ENCODE measurements at regions not wholly inside any gene's neighbourhood (a gene's known extent, or its start where the extent isn't known, plus 50 kb on each side); places are given as distances from the start of the nearest gene placed in this dataset.

DNA sequence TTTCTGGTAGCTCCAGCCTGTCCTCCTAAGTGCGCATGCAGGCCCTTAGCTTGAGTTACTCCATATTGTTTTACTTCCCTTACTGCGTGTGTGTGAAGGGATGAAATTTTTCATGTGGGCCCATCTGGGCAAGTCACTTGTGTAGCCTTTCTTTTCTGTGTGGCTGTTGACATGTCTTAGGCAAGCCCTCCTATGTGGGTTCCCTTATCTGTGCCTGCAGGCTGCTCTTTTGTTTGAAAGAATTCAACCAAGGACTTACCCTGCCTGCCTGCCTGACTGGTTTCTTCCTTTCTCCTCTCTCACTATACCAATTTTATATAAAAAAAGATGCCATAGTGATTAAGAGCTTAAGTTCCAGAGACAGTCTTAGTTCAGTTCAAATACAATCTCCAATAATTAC, 249.3 kb downstream of the ATG4C start:
- FAIRE-seq (no peak), DNase-seq (ENCODE audit: insufficient read length, low spot score) (no peak)

- no peak for FAIRE-seq
- DNase-seq (ENCODE audit: insufficient read length, low spot score): no peak
Observed at GRCh38 chr1:63034256-63034655, 250.3 kb downstream of the ATG4C start.

DNA sequence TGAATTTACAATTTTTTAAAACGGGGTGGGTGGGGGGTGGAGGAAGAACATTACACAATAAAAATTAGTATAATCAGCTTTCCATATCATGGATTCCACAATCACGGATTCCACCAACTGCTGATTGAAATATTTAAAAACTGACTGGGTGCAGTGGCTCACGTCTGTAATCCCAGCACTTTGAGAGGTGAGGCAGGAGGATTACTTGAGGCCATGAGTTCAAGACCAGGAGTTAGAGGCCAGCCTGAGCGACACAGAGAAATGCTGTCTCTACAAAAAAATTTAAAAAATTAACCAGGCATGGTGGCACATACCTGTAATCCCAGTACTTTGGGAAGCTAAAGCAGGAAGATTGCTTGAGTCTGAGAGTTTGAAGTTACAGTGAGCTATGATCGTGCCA, 254.7 kb downstream of the ATG4C start:
- no peak for DNase-seq (ENCODE audit: insufficient read length, low spot score)
- no peak for FAIRE-seq

DNA sequence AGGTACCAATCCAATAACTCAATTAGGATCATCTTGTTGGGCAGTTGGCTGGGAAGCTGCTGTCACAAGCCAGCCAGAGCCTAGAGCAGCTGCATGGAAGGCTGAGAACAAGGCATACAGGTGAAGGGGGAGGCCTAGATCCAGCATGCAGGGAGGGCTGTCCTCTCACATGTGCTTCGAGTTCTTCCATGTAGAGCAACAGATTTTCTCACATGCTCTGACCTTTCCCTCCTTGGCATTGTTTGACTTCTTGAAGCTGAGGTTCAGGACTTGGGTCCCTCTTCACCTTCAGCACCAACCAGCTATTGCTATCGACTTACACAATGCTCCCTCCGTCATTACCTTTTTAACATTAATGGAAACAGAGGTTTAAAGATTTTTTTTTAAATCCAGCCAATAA, 257.7 kb downstream of the ATG4C start:
- FAIRE-seq (no peak), DNase-seq (ENCODE audit: insufficient read length, low spot score) (no peak)

- DNase-seq (ENCODE audit: insufficient read length, low spot score) (no peak), FAIRE-seq (no peak)
Observed at GRCh38 chr1:63042278-63042677, 258.3 kb downstream of the ATG4C start.

GRCh38 chr1:63046539-63046938, 262.6 kb downstream of the ATG4C start:
- DNase-seq (ENCODE audit: insufficient read length, low spot score): no peak
- FAIRE-seq: no peak

DNA sequence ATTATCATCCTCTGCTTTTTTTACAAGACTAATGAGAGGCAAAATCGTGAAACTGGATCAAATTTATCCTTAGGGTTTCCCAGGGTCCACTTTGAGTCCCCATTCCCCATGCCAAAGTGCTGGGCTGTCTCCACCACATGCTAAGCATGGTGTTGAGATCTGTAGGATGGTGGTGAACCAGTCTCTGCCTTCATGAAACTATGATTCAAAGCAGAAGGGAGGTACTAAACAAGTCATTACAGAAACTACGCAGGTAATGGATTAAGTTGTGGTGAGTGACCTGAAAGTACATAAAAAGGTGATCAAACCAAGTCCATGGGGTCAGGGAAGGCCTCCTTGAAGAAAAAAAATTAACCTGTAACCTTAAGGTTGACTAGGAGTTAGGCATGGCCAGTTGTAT, 265.2 kb downstream of the ATG4C start:
- FAIRE-seq: no peak

DNA sequence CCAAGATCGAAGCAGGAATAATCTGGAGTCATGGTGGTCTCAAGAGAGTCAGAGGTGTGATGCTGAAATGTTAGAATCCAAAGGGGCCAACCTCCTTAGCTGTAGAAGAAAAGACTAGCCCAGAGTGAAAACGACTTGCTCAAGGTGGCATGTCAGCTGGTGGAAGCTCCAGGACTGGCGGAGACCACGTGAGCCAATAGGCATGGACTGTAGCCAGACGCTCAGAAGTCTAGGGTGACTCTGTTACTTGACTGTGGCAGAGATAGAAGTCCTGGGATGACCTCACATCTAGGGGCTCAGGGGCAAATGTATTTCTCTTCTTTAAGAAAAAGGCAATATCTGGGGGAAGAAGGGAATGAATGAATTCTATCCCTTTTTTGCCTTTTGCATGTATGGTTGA, 267.4 kb downstream of the ATG4C start:
- FAIRE-seq: no peak
- no peak for DNase-seq (ENCODE audit: insufficient read length, low spot score)

More for the DNA sequence above, 265.2 kb downstream of the ATG4C start:
- no peak for DNase-seq (ENCODE audit: insufficient read length, low spot score)

GRCh38 chr1:63051886-63052285, 268.0 kb downstream of the ATG4C start:
- no peak for DNase-seq (ENCODE audit: insufficient read length, low spot score)
- no peak for FAIRE-seq

DNA sequence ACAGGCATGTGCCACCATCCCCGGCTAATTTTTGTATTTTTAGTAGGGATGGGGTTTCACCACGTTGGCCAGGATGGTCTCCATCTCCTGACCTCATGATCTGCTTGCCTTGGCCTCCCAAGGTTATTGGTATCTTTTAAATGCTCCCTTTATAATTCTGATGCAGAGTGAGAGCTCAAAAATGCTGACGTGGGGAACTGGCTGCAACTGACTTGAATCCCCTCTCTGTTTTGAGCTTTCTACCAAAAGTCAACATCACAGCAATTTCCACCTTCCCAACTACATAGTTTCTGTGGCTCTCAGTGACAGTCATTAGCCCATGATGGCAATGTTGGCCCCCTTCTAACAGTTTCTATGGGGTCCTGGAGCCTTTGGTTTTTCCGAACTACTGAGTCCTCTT, 268.2 kb upstream of the FOXD3 start:
- no peak for DNase-seq (ENCODE audit: insufficient read length, low spot score)
- no peak for FAIRE-seq

- FAIRE-seq (no peak), DNase-seq (ENCODE audit: insufficient read length, low spot score) (no peak)
Observed at GRCh38 chr1:63063367-63063766, 259.0 kb upstream of the FOXD3 start.

DNA sequence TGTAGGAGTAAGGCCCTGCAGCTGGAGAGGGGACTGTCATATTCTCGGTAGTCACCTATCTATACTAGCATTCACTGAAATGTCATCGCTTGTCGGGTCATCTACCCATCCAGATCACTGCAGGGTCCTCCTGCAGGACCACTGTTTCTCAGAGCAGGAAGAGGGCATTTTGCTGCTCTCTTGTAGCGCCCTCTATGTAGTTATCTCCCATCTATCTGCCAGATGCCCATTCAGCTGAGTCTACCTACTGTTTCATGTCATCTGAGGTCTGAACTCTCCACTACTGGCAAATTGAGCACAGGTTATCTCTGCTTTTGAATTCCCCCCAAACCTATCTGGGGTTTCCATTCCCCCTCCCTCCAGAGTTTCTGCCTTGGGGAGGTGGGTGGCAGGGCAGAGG, 258.2 kb upstream of the FOXD3 start:
- DNase-seq (ENCODE audit: insufficient read length, low spot score) (no peak), FAIRE-seq (no peak)

DNA sequence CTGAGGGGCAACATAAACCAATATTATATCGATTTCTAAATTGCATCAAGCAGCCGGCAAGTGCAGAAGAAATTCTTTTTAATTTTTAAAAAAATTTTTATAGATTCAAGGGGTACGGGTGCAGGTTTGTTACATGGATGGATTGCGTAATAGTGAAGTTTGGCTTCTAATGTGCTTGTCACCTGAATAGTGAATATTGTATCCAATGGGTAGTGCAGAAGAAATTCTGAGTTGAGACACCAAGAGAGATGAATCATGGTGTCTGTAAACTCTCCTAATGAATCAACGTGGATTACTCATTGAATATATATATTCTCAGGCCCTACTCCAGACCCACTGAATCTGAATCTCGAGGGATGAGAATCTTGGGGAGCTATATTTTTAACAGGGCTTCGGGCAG, 253.7 kb upstream of the FOXD3 start:
- no peak for FAIRE-seq
- DNase-seq (ENCODE audit: insufficient read length, low spot score): no peak

DNA sequence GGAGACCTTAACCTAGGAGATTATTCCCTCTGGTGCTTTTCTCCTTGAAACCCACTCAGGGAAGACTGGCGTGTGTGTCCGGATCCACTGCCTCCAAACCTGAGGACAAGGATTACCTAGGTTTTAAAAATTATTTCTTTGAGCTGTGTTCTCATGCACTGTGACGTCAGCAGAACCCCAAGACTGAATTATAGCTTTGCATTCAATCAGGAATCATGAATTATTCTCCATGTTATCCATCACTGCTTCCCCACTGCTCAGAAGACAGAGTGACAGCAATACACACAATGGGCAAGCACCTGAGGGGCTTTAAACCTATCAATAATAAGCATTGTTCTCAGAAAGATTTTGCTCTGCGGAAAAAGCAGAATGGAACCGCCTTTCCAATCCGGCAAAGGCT, 253.2 kb upstream of the FOXD3 start:
- no peak for FAIRE-seq
- no peak for DNase-seq (ENCODE audit: insufficient read length, low spot score)

GRCh38 chr1:63073309-63074306, 248.8 kb upstream of the FOXD3 start:
- FAIRE-seq (no peak), DNase-seq (ENCODE audit: insufficient read length, low spot score) (no peak)

- FAIRE-seq: no peak
- DNase-seq (ENCODE audit: insufficient read length, low spot score): no peak
Observed at GRCh38 chr1:63074321-63074720, 248.0 kb upstream of the FOXD3 start.

DNA sequence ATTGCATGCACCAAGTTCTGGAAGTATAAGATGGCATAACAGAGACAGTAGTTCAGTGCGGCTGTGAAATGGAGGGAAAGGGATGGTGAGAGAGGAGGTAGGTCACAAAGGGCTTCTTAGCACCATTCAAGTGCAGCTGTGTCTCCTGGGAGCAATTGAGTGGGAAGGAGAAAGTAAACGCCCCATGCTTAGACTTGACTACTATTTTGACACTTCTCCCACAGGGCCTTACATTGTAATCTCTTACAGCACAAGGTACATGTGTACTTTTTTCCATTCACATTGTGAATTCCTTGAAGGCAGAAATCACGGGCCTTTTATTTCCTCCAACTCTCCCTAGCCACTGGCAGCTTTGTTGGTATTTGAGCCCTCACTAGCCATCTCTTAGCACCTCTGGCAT, 239.6 kb upstream of the FOXD3 start:
- DNase-seq (ENCODE audit: insufficient read length, low spot score) (no peak), FAIRE-seq (no peak)

- DNase-seq (ENCODE audit: insufficient read length, low spot score) (no peak), FAIRE-seq (no peak)
Observed at GRCh38 chr1:63087966-63088365, 234.4 kb upstream of the FOXD3 start.

DNA sequence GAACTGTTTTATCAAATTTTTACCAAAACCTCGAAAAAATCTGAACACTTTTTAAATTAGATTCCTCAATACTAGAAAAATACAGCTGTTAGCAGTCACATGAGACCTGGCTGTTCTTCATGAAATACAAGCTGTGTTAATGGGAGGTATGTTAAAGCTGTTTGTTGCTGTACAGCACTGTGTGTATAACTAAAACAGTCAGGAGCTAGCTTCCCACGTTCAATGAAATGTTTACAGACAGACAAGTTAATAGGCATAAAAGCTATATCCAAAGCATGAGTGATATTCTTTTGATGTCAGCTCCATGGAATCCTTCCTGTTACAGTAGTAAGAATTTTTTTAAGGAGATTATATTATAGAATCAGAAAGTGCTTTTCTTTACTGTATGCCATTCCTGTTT, 223.2 kb upstream of the FOXD3 start:
- FAIRE-seq (no peak), DNase-seq (ENCODE audit: insufficient read length, low spot score) (no peak)

DNA sequence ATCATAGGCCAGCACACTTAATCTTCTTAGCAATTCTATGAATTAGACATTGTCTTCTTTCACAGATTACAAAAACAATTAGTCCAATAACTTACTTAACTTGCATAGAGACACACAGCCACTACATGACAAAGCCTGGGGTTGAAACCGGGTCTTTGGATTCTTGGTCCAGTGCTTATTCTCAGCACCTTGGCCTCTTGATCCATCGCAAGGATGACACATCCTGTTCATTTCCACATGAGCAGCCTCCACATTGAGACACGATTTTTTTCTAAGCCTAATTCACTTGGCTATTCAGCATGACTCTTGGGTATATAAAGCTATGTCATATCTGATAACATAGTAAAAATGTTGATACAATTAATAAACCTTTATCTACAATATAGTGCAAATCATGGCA, 221.0 kb upstream of the FOXD3 start:
- FAIRE-seq (no peak), DNase-seq (ENCODE audit: insufficient read length, low spot score) (no peak)

DNA sequence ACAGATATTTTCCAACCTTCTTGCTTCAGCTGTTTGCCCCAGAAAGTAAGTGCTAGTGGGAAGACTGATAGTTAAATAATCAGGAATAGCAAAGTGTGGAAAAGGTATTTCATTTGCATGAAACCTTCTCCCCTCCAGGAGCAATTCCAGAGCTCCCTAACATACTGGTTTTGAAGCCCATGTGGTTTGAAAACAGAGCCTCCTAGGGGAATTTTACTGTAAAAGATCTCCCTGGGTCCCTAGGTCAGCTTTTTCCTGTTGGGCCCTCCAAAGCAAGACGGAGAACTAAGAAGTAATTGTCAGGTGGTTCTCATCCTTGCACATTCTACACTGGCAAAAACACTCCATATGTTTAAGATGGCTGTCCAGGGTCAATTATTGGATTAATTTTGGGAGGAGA, 218.7 kb upstream of the FOXD3 start:
- FAIRE-seq (no peak), DNase-seq (ENCODE audit: insufficient read length, low spot score) (no peak)

DNA sequence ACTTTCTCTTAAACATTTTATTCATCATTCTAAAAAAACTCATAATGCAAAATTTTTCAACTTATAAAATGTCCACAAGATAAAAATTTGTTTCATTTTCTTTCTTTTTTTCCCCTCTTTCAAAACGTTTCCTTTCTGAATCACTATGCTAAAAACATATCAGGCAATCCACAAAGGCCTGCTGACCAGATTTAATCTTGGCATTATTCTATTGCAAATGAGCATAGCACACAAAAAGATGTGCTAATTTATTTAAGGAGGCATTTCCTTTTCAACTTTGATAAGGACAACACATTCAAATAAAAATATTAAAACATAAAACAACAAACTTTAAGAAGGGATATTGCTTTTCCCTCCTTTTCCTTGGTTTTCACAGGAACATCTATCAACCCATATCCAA, 215.3 kb upstream of the FOXD3 start:
- FAIRE-seq: no peak

GRCh38 chr1:63108206-63108605, 214.2 kb upstream of the FOXD3 start:
- FAIRE-seq: no peak

More for the DNA sequence above, 215.3 kb upstream of the FOXD3 start:
- DNase-seq (ENCODE audit: insufficient read length, low spot score): no peak

More at GRCh38 chr1:63108206-63108605, 214.2 kb upstream of the FOXD3 start:
- DNase-seq (ENCODE audit: insufficient read length, low spot score): no peak

Data from HTR-8/SVneo (cell line).